HFF-Myc (cell line): ENCODE measurements at regions not wholly inside any gene's neighbourhood (a gene's known extent, or its start where the extent isn't known, plus 50 kb on each side); places are given as distances from the start of the nearest gene placed in this dataset.

Experiments
- DNase-seq: peaks from one replicate; pipeline ENCODE4 v3.0.0-alpha.2; 2011; ENCODE audit warnings: low read depth; ENCODE audit errors: extremely low read depth
- H3K4me3 ChIP-seq: replicated peaks from 2 replicates; pipeline ENCODE4 v1.5.1; 2011; ENCODE audit warnings: low read depth, mild to moderate bottlenecking, control low read depth, low read length
- TF ChIP-seq, protein P1 (sequence below): IDR thresholded peaks from 2 replicates; pipeline ENCODE4 v1.5.1; 2012; ENCODE audit warnings: mild to moderate bottlenecking, low read depth, low read length, control low read depth; ENCODE audit errors: missing control alignments

DNA sequence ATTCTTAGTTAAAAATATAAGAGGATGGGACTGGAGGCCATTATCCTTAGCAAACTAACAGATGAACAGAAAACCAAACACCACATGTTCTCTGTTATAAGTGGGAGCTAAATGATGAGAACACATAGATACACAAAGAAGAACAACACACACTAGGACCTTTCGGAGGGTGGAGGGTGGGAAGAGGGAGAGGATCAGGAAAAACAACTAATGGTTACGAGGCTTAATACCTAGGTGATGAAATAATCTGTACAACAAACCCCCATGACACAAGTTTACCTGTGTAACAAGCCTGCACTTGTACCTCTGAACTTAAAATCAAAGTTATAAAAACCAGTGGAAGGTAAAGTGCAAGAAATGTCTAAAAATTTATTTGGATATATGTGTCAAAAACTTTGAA lies 1047.4 kb upstream of the C9orf72 start:
- DNase-seq, result no peak
- TF ChIP-seq, protein P1, sequence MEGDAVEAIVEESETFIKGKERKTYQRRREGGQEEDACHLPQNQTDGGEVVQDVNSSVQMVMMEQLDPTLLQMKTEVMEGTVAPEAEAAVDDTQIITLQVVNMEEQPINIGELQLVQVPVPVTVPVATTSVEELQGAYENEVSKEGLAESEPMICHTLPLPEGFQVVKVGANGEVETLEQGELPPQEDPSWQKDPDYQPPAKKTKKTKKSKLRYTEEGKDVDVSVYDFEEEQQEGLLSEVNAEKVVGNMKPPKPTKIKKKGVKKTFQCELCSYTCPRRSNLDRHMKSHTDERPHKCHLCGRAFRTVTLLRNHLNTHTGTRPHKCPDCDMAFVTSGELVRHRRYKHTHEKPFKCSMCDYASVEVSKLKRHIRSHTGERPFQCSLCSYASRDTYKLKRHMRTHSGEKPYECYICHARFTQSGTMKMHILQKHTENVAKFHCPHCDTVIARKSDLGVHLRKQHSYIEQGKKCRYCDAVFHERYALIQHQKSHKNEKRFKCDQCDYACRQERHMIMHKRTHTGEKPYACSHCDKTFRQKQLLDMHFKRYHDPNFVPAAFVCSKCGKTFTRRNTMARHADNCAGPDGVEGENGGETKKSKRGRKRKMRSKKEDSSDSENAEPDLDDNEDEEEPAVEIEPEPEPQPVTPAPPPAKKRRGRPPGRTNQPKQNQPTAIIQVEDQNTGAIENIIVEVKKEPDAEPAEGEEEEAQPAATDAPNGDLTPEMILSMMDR, result no peak
- no peak overlapping the region for H3K4me3 ChIP-seq

DNA sequence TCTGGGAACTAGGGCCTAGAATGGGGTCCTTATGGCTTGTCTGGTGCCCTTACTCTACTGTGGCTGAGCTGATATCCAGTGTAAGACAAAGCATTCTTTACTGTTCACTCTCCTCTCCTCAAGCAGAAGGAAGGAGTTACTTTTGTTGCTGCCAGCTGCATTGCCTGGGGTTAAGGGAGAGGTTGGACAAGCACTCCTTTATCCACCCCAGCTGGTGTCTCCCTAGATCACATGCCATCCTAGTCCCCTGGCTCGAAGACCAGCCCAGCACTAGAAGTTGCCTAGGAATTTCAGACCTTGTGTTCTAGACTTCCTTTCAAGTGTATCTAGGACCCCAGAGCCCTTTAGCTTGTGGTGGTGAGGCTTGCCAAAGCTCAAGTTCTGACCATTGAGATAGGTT lies 1051.5 kb upstream of the C9orf72 start:
- TF ChIP-seq, protein P1, result no peak
- no peak overlapping the region for H3K4me3 ChIP-seq
- no peak for DNase-seq

DNA sequence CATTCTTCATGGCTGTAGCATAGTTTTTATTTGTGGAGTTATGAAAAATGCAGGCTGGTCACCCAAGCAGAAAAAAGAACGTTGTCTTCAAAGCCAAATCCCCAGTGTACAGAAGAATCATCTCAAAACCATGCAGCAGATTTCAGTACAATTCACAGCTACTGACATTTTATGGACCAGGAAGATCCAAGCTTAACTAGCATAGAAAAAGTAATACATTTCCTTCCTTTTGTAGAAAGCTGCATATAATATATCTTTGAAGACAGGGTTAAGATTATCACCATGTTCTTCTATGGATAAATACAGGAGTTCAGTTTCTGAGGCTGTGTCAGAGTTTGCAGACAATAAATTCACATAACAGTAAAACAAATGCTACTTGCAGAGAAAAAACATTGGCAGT lies 1054.8 kb upstream of the C9orf72 start:
- DNase-seq, result no peak
- TF ChIP-seq, protein P1, result no peak
- no peak overlapping the region for H3K4me3 ChIP-seq

DNA sequence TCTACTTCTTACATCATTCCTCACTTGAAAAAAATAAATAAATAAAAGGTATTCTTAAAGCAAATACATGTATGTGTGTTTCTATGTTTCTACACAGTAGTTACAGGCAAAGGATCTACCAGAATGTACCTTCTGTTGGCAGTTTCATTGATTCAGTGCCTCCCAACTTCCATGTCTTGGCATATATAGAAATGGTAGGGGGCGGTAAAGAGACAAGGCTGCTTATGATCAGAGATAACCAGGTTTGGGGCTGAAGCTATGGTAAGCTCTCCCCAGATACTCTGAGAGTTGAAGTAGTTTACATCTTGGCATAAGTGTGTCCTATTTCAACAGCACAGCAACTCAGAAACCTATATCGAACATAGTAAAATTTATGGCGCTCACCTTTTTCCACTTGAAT lies 1075.4 kb upstream of the C9orf72 start:
- H3K4me3 ChIP-seq, result no peak overlapping the region
- no peak for DNase-seq
- TF ChIP-seq, protein P1, result no peak

DNA sequence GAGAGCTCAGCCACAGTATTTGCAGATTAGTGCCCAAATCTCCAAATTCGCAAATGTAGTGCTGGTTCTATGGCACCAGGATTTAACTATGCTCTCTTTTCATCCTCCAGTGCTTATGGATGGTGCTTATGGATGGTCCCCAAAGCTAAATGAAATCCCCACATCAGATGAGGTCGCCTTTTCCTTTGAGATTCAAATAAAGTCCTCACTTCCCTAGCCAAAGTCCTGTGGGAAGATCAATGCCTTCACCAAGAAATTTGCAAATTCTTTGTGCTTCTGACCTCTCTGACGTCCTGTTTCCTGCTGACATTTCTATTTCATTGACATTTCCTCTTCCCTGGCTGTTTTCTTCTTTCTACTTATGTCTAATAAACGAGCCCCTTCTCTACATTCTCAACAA lies 1077.0 kb upstream of the C9orf72 start:
- H3K4me3 ChIP-seq, result no peak overlapping the region
- no peak for DNase-seq
- TF ChIP-seq, protein P1, result no peak

DNA sequence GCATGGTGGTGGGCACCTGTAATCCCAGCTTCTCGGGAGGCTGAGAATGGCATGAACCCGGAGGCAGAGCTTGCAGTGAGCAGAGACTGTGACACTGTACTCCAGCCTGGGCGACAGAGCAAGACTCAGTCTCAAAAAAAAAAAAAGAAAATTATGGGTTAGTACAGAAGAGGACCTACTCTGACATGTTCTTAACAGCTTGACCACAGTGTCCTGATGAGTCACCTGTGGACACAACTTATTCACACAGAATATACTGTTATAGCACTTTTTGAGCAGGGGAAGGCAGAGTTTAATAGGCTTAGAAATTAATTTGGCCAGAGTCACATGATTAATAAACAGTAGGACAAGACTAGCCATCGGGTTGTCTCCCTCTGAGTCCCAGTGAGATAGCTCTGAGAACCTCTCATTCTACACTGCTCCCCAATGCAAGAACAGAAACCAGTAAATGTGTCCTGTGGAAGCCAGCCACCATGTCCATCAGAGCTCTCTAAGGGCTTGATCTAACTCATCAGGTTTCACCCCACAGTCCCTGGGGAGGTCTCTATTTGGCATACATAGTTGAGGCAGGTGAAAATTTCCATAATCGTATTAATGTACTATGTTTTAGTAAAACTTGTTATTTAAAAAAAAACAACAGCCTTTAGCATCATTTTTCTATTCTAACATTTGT lies 1077.9 kb upstream of the C9orf72 start:
- DNase-seq, result no peak
- TF ChIP-seq, protein P1, result no peak
- H3K4me3 ChIP-seq, result no peak overlapping the region

DNA sequence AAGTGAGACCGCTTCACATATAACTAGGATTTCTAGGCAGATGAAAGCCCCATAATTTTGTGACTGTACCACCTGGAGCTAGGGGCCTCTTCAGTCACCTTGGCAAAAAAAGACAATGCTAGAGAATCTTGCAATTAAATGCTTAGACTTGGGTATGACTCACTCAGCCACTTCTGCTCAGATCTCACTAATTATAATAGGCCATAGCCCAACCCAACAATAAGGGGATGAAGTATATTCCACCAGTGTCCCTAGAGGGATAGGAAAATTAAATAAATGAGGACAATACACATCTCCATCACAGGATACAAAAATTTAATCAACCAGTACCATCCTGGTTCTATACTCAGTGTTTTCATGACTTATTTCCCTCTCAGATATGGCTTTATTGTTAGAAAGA lies 1079.9 kb upstream of the C9orf72 start:
- no peak for DNase-seq
- TF ChIP-seq, protein P1, result no peak
- no peak overlapping the region for H3K4me3 ChIP-seq
